Stimulated activated CD4-positive, alpha-beta T cell treated with anti-CD3 and anti-CD28 coated beads, TNF-alpha, amount 100 ng/mL, for 48 hours (primary cell): ENCODE measurements at regions not wholly inside any gene's neighbourhood (a gene's known extent, or its start where the extent isn't known, plus 50 kb on each side); places are given as distances from the start of the nearest gene placed in this dataset.

ENCODE experiments used
- DNase-seq, 3 donors: peaks; one replicate each; pipeline ENCODE4 v3.0.0-alpha.2; 2020; ENCODE audit warnings: low read depth in 3 of 3

DNA sequence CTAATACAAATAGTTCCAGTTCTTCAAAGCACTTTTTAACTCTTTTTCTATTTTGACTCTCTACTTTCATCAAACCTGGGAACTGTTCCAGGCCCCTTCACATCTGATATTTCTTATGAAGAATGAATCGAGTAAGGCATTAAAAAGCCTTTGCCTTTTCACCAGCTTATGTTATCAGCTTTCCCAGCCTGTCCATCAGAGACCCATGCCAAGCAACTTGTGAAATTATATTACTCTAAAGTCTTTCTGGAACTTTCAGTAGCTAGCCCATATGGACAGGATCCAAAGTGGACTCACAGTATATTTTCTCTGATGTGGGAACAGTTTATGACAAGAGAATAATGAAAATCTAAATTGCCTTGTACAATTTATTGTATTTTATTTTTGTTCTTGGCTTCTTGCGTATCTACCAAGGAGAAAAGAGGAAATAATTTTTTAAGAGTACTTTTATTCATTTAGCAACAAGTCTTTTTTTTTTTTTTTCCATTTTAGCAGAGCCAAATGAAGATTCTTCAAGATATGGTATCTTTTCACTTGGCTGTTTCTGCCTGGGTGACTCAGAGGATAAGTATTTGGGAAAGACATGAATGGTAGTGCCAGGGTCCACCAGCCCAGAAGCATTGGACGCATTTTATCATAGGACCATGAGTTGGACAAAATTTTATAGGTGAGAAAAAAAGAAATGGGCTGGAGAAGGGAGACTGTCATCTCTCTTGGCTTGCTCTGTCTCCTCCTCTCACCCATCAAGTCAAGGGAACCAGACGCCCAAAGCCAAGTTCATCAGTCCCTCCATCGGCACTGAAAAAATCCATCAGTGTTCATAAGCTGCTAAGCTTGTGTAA is 195.8 kb upstream of the NEBL start:
- DNase-seq, result no peak

DNA sequence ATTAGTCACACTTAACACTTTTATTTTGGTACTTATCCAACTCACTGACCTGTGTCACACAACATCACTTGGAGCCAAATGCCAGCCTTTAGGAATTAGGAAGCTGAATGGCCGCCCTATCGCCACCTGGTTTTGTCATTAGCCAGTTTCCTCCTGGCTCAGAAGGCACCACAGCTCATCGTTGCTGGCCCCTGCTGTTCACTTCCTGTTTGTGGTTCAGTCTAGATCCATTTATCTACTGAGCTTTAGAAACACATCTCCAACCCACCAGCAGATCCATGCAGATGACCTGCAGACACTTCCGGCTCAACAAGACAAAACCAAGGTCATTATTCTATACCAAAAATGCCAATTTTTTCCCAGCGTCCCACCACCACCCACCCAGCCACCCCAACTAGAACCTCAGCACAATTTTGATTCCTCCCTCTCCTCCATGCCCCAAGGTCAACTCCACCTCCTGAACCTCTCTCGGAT is 193.5 kb upstream of the NEBL start:
- DNase-seq, result no peak

DNA sequence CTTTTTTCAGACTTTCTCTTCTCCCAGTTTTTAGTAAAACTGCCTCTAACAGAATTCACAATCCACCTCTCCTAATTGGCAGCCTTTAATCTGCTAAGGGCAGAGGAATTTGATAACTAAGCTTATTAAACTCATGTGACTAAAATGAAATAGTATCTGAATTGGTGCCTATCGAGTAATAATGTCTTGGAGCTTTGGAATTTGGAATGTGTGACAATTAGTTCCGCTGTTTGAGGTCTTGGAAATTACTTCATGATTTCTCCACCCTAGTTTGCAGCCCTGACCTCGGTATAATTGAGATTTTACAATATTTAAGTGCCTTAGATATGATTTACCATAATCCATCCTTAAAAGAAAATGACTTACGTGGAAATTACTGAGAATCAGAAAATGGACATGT is 190.4 kb upstream of the NEBL start:
- no peak for DNase-seq

DNA sequence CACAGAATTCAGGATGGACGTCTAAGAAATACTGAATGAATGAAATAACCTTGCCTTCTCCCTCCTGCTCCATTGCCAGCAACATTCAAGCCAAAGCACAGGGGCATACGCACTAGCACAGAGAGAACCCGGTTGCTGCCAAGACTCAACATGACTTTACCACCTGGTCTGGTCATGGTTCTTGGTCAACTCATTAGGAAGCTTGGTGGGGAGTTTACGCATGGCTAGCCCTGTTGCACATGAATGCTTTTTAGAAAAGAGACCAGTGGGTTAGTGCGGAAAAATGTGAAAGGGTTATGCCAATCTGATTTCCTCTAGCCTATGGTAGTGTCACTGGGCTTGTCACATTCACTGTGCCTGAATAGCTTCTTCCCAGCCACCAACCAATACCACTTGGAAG is 187.6 kb upstream of the NEBL start:
- no peak for DNase-seq

DNA sequence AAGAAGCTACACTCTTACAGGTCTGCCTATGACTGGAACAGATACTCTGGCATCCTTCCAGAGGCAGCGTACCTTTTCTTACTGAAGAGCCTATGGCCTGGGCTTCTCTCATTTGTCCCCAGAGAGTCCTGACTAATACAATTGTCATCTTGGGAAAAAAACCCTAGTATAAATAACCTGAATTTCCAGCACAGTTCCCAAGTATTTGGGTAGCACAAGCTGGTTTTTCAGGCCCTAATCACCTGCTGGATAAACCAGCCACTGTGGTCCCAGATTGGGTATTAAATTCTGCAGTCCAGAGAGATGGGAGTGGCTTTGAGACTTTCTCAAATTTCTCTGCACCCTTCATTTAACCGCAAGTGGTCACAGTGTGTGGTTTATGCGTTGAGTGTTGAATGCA is 186.8 kb upstream of the NEBL start:
- no peak for DNase-seq

DNA sequence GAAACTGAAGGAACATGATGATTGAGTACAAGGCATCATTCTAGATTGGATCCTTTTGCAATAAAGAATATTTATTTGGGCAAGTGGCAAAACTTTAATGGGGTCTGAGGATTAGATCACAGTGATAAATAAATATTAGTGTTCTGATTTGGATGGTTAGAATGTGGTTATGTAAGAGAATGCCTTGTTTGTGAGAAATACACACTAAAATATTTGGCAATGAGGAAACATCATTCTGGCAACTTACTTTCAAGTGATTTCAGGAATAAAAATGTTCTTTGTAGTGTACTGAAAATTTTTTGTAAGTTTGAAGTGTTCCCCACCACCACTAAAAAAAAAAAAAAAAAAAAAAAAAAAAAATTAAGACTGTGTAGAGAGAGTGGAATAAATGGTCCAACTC is 185.1 kb upstream of the NEBL start:
- DNase-seq, result no peak

DNA sequence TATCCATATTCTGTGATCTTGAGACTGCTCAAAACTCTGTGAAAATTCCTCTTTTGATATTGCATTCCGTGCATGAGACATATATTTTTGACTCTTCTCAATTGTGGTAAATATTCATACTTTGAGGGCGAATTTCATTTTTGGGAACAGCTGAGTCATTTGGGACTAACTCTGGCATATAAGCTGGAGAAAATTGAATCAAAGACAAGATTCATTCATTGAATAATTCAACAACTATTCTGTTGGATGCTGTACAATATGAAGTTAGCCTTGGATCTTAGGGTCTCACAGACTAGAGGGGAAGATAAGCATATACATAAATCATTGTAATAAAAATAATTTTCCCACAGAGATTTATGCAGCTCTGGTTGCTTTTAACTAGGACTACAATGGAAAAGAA is 183.2 kb upstream of the NEBL start:
- DNase-seq, result no peak

DNA sequence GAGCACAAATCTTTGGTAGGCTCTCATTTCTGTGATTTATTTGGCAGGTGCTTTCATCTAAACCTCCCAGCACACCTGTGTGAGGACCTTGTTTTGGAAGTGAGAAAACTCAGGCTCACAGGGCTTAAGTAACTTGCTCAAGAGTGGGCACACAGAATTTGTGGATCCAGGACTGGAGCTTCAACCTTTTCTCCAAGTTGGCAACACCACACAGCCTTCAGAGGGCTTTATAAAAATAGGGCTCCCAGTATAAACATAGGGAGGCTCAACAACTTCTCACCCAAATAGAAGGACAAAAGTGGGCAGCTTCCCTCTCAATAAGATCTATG is 182.2 kb upstream of the NEBL start:
- no peak for DNase-seq

DNA sequence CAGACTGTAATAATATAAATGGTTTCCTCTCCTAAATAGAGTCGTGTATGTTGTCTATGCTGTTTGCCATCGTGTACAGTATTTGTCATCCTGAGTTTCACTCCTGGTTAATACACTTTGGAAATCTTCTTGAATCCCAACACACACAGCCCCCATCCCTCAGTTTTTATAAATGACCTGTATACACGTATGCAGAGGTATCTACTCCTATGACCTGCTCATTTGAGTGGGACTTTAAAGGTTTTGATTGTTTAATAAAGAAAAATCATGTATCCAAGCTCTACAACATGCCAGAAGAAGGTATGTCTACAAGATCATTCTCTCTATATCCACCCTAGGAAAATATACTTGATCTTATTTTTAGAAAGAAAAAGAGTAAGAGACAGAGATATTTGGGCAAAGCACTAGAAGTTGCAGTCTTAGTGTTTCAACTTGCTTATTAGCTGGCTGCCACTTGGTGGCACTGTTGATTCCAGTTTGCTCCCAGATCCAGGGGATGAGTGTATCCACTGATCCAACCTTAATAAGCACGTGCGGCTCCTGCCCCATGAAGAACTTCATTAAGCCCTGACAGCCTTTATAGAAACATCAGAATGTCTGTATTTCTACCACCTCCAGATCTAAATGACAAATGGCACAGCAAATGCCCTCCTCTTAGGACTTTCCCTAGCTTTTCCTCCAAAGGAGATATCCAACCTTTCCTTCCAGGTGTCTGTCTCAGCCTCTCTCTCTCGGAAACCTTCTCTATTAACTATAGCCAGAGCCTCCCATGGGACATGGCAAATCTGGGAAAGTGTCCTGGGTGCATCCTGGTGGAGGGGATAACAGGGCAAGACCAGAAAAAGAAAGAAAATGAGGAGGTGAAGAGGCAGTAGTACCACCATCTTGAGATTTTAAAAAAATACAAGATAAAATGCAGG is 181.6 kb upstream of the NEBL start:
- DNase-seq, result peak in 1 of 3 donors; percentile 14

DNA sequence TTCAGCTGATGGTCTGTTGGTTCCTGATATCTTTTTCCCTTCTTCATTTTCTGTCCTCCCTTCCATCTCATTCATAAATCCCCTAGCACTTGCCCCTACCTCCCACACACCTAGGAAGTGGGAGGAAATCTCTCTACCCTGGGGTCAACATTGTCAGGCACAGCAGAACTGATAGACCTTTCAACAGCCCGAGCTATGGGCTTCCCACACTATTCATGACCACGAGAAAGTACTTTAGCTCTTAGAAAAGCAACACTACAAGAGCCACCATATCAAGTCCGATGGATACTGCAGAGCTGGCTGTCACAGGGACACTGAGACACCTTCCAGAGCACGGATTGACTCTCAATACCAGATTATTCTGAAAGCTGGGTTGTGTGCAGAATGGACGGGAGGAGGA is 180.6 kb upstream of the NEBL start:
- no peak for DNase-seq

DNA sequence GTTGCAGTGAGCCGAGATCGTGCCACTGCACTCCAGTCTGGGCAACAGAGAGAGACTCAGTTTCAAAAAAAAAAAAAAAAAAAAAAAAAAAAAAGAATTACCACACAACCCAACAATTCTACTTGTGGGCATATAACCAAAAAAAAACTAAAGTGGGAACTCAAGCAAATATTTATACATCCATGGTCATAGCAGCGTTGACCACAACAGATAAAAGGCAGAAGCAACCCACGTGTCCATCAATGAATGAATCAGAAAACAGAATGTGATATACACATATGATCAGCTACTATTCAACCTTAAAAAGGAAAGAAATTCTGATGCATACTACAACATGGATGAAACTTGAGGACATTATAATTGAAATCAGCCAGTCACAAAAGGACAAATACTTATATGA is 179.3 kb upstream of the NEBL start:
- DNase-seq, result no peak

DNA sequence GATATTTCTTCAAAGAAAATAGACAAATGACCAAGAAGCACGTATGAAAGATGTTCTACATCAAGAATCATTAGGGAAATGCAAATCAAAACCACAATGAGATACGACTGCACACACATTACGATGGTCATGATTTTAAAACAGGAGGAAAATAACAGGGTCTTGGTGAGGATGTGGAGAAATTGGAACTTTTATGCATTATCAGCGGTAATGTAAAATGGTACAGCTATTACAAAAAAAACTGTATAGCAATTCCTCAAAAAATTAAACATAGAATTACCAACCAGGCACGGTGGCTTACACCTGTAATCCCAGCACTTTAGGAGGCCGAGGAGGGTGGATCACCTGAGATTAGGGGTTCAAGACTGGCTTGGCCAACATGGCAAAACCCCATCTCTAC is 178.8 kb upstream of the NEBL start:
- no peak for DNase-seq

DNA sequence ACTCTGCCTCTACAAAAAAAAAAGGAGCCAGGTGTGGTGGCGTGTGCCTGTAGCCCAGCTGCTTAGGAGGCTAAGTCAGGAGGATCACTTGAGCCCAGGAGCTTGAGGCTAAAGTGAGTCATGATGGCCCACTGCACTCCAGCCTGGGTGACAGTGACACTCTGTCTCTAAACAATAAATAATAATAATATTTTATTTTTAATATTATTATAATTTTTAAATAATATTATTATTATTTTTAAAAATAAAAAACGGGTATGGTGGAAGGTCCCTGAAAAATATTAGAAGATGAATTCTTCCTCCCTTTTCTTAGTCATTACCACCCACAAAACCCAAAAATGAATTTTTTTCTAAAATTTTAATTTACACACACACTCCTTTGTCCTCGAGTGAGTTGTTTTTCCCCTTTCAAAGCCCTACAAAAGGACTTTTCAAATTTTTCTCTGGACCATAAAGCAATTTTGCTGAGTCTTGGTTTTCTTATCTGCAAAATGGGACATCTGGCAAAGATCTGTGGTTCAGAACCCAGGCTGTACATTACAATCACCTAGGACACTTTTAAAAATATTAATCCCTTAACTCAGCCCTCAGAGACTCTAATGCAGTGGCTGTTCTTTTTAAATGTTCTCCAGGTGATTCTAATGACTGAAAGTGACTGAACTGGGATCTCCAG is 174.0 kb upstream of the NEBL start:
- no peak for DNase-seq

DNA sequence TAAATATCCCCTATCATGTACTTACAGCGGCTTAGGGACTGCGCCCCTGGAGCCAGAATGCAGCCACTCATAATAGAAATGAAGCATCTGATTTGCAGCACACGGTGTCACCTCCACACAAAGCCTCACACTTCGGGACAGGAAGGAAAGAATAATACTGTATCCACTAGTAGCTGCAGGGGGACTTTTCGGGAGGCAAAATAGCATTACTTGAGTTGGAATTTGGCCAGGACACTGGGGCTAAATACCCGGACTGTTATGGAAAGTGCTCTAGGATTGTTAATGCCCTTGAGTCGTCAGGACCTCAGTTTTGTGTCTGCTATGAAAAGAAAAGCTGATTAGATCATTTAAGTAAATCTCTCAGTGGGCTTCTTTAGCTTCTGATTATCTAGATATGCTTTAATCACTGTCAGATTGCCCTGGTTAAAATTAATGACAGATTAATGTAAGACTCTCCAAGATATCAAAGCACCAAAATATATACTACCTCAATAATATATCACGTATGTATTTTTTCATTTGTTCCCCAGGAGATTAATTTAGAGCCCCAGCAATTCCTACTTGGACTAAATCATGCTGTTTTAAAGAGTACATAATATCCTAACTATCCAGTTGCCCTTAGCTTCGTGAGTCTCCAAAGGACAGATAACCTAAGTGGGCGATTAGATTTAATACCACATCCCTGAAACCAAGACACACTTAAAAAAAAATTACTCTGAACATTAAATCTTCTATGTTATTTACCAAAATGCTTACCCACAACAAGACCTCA is 173.0 kb upstream of the NEBL start:
- no peak for DNase-seq

DNA sequence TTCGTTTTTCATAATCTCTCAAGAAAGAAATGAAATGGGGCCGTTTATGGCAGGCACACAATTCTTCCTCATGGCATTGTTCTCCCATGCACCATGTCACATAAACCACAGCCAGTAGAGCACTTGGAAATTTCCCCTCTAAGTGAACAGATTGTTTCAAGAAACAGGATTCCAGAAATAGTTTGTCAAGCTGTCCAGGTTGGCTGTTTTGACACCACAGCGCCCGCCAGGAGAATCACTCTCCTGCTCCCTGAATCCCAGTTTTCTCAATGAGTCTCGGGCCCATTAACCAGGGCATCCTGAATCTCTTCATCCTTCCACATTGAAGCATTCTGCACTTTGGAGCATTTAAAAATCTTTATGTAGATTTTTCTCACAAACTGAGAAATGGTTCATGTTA is 172.2 kb upstream of the NEBL start:
- no peak for DNase-seq

DNA sequence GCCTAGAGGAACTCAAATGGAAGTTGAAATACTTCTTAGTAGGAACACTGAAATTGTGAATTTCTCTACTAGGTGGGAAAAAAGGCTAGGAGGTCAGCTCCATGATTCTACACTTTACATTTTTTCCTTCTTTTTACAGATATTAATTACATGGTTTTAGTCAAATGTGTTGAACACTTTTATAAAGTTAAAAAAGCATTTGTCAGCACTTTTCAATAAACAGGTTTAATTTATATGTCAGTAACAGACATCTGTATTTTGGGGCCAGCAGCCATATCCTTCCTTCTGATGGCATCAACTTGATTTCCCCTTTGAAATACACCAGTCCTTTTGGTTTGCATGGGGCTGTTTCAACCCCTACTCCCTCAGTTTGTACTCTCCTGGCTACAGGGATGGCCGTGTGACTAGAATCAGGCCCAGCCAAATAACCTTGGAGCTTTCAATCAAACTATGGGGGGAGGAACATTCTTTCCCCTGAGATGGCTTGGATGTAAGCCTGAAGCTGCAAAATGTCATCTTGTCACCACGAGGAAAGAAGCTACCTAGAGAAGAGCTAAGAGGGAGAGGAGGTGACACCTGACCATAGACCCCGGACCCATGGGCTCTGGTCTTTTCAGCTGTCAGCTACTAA is 171.0 kb upstream of the NEBL start:
- DNase-seq, result no peak

DNA sequence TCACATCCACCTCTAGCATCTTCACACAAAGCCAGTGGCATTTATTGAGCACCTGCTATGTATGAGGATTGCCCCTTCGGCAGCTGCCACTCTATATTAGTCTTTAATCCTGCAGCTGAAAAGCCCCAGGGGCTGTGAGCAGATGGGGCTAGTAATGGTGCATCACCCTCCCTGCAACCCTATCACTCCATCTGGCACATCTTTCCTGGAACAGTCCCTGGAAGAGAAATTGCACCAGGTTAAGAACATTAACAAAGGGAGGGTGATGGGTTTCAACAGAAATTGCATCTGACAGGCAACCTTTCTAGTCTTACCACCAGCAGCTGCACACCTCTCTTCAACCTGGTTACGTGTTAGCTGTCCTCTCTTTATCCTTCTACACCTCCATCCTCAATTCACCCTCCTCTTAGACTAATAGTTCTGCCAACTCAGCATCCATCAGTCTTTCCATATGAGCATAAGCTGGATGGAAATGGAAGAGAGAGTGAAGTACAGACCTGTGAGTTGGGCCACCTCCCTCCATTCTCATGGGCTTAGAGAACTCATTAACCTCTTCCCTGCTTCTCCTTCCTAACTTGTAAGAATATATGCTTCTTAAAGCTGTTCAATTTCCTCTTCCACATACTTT is 168.6 kb upstream of the NEBL start:
- no peak for DNase-seq

DNA sequence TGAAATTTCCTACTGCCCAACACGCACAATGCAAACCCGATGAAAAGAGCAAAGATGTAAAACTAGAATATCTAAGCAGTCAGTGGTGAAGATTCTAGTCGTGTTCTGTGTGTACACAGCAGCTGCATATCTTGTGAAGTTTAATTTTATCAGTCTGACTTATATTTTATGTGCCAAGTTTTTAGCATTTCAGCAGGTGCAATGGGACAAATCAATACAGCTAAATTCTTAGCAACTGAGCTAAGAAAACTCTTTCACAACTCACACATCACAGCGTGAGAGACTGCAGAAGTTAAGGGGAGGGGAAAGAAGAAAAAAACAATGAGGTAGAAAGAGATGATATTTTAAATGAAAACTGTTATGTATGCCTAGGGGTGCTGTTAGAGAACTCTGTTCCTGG is 164.9 kb upstream of the NEBL start:
- no peak for DNase-seq

DNA sequence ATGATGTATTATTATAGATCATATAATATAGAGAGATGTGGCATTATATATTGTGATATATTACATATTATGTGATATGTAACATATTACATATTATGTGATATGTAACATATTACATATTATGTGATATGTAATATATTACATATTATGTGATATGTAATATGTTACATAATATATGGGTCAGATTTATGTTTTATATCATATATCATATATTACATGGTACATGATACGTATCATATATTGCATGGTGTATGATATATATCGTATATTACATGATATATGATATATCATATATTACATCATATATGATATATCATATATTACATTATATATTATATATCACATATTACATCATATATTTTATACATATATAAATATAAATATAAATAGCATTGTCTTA is 164.1 kb upstream of the NEBL start:
- DNase-seq, result no peak

DNA sequence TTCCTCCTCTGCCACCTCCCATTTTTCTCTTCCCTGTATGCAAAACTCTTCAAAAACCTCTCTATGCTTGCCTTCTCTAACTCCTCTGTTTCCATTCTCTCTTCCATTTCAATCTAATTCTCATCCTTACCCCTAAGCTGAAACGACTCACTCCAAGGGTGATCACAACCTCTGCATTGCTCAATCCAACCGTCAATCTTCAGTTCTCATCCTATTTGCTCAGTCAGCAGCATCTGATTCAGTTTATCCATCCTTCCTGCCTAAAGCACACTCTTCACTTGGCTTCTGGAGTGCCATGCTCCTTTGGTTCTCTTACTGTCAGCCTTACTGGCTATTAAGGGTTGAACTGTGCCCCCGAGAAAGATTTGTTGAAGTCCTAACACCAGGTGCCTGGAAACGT is 163.5 kb upstream of the NEBL start:
- DNase-seq, result no peak

DNA sequence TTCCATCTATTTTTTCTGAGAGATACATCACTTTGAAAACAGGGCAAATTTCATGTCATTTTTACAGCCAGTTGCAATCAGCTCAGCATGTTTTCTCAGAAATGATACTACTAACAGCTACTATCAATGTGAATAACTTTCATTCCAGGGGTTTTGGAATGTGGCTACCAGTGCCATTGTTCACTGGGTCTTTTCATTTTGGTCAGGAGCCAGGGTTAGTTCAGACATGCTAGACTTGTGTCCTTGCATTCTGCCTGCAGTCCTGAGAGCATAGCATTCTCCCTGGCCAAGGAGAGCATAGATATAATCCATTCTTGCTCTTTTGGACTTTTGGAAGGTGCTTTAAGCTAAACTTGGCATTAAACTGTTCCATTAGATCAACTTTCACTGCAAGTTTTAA is 160.9 kb upstream of the NEBL start:
- no peak for DNase-seq
